ENCODE measurements at regions not wholly inside any gene's neighbourhood (a gene's known extent, or its start where the extent isn't known, plus 50 kb on each side); places are given as distances from the start of the nearest gene placed in this dataset.

- TF ChIP-seq CTCF (IDR thresholded peaks at IDR 0.05; ENCODE audit: low read depth, low read length, poor library complexity, severe bottlenecking) (no peak), EZH2phosphoT487 (IDR thresholded peaks at IDR 0.05; ENCODE audit: borderline replicate concordance, low read length) (no peak)
Observed at GRCh38 chr1:8104278-8105236, 78.4 kb upstream of the ERRFI1 start.
